ENCODE measurements at regions not wholly inside any gene's neighbourhood (a gene's known extent, or its start where the extent isn't known, plus 50 kb on each side); places are given as distances from the start of the nearest gene placed in this dataset.
A peak's percentile ranks its signal among the peaks of the same experiment; 100 is the strongest.

- DNase-seq (ENCODE audit: low read depth) = no peak
Observed at GRCh38 chr5:120402606-120403005, 61.5 kb upstream of the PRR16 start.

- DNase-seq (ENCODE audit: low read depth) = peak; percentile 82
Observed at GRCh38 chr5:120405286-120405864, 58.7 kb upstream of the PRR16 start.

GRCh38 chr5:120405923-120406322 lies 58.2 kb upstream of the PRR16 start:
- peak; percentile 78 for DNase-seq (ENCODE audit: low read depth)

GRCh38 chr5:120413686-120414085 lies 50.4 kb upstream of the PRR16 start:
- peak; percentile 83 for DNase-seq (ENCODE audit: low read depth)
